WTC11 (cell line): ENCODE measurements at regions not wholly inside any gene's neighbourhood (a gene's known extent, or its start where the extent isn't known, plus 50 kb on each side); places are given as distances from the start of the nearest gene placed in this dataset.

Source experiments
- ATAC-seq: fragments of 200-7000 bp; cut with Tn5 transposase; 2 replicates; pipeline ENCODE4 v1.10.0; 2021; ENCODE audit warnings: mild to moderate bottlenecking, moderate library complexity
- CTCF ChIA-PET: fragments of 300-600 bp; sonication (Branson Sonifier 250); formaldehyde crosslinking; loops from one replicate; lab custom pipeline; 2021; ENCODE audit warnings: antibody characterized with exemption; lab: Charles Lee
- POLR2A ChIA-PET: fragments of 350-600 bp; sonication (Branson Sonifier 250); formaldehyde crosslinking; loops from one replicate; lab custom pipeline; 2021; ENCODE audit warnings: antibody characterized with exemption; lab: Charles Lee
- DNase-seq: peaks from one replicate; pipeline ENCODE4 v3.0.0; 2021; ENCODE audit warnings: low spot score
- H3K27ac Mint-ChIP-seq: 2 replicates; pipeline ENCODE4 v1.8.0; 2021; ENCODE audit warnings: mixed read lengths
- H3K27me3 Mint-ChIP-seq: 2 replicates; pipeline ENCODE4 v1.8.0; 2021; ENCODE audit warnings: low read depth, mild to moderate bottlenecking, moderate library complexity, mixed read lengths
- H3K36me3 Mint-ChIP-seq: 2 replicates; pipeline ENCODE4 v1.8.0; 2021; ENCODE audit warnings: mixed read lengths
- H3K4me1 Mint-ChIP-seq: 2 replicates; pipeline ENCODE4 v1.8.0; 2022; ENCODE audit warnings: mixed read lengths
- H3K4me3 Mint-ChIP-seq: 2 replicates; pipeline ENCODE4 v1.8.0; 2021; ENCODE audit warnings: mild to moderate bottlenecking, moderate library complexity, mixed read lengths
- H3K9me3 Mint-ChIP-seq: 2 replicates; pipeline ENCODE4 v1.8.0; 2021; ENCODE audit warnings: mixed read lengths
- CREB1 ChIP-seq: sonication (generic); formaldehyde crosslinking; IDR thresholded peaks from 2 replicates; pipeline ENCODE4 v1.8.0; 2023; ENCODE audit warnings: mild to moderate bottlenecking, missing genetic modification reagents
- ETV6 ChIP-seq: sonication (generic); formaldehyde crosslinking; IDR thresholded peaks from 2 replicates; pipeline ENCODE4 v1.8.1; 2022; ENCODE audit warnings: mild to moderate bottlenecking, missing genetic modification reagents
- FOXJ3 ChIP-seq: sonication (generic); formaldehyde crosslinking; IDR thresholded peaks from 2 replicates; pipeline ENCODE4 v1.9.0; 2021; ENCODE audit warnings: missing genetic modification reagents, mild to moderate bottlenecking, borderline replicate concordance
- FOXP1 ChIP-seq: sonication (generic); formaldehyde crosslinking; IDR thresholded peaks from 2 replicates; pipeline ENCODE4 v1.8.0; 2022; ENCODE audit warnings: missing genetic modification reagents, mild to moderate bottlenecking, moderate library complexity, borderline replicate concordance
- GRHL2 ChIP-seq: fragments of 250-450 bp; sonication (Bioruptor Pico); IDR thresholded peaks from 2 replicates; pipeline ENCODE4 v1.8.0; 2022; ENCODE audit warnings: mild to moderate bottlenecking, moderate library complexity; ENCODE audit not compliant: insufficient replicate concordance, severe bottlenecking
- JUN ChIP-seq: sonication (generic); formaldehyde crosslinking; IDR thresholded peaks from 2 replicates; pipeline ENCODE4 v1.8.0; 2023; ENCODE audit warnings: mild to moderate bottlenecking, missing genetic modification reagents
- NFATC4 ChIP-seq: fragments of 250-450 bp; sonication (Bioruptor Pico); IDR thresholded peaks from 2 replicates; pipeline ENCODE4 v1.9.0; 2021; ENCODE audit warnings: mild to moderate bottlenecking
- NFYB ChIP-seq: sonication (generic); formaldehyde crosslinking; conservative IDR thresholded peaks from 2 replicates; pipeline ENCODE4 v1.8.0; 2022; ENCODE audit warnings: low read depth, missing genetic modification reagents
- NR2C2 ChIP-seq: sonication (generic); formaldehyde crosslinking; IDR thresholded peaks from 2 replicates; pipeline ENCODE4 v1.8.0; 2022; ENCODE audit warnings: mild to moderate bottlenecking, missing genetic modification reagents
- SMAD3 ChIP-seq: sonication (generic); formaldehyde crosslinking; IDR thresholded peaks from 2 replicates; pipeline ENCODE4 v1.8.0; 2022; ENCODE audit warnings: missing genetic modification reagents, mild to moderate bottlenecking, borderline replicate concordance
- SOX15 ChIP-seq: fragments of 250-450 bp; sonication (Bioruptor Pico); IDR thresholded peaks from 2 replicates; pipeline ENCODE4 v1.9.0; 2021; ENCODE audit warnings: mild to moderate bottlenecking
- ZNF219 ChIP-seq: sonication (generic); formaldehyde crosslinking; IDR thresholded peaks from 2 replicates; pipeline ENCODE4 v1.8.0; 2023; ENCODE audit warnings: missing genetic modification reagents, mild to moderate bottlenecking, borderline replicate concordance
- ZNF423 ChIP-seq: fragments of 250-450 bp; sonication (Bioruptor Pico); IDR thresholded peaks from 2 replicates; pipeline ENCODE4 v2.1.2; 2022; ENCODE audit warnings: mild to moderate bottlenecking, moderate library complexity
- TF ChIP-seq, protein P1 (sequence below): sonication (generic); formaldehyde crosslinking; IDR thresholded peaks from 2 replicates; pipeline ENCODE4 v1.8.1; 2022; ENCODE audit warnings: mild to moderate bottlenecking, missing genetic modification reagents, moderate library complexity, borderline replicate concordance
- TF ChIP-seq, protein P2 (sequence below): sonication (generic); formaldehyde crosslinking; IDR thresholded peaks from 2 replicates; pipeline ENCODE4 v1.8.0; 2022; ENCODE audit warnings: missing genetic modification reagents
- TF ChIP-seq, protein P3 (sequence below): sonication (generic); formaldehyde crosslinking; IDR thresholded peaks from 2 replicates; pipeline ENCODE4 v1.8.1; 2022; ENCODE audit warnings: low read depth, missing genetic modification reagents, borderline replicate concordance
- TF ChIP-seq, protein P4 (sequence below): sonication (generic); formaldehyde crosslinking; IDR thresholded peaks from 2 replicates; pipeline ENCODE4 v1.8.0; 2022; ENCODE audit warnings: mild to moderate bottlenecking, missing genetic modification reagents
- TF ChIP-seq, protein P5 (sequence below): sonication (generic); formaldehyde crosslinking; IDR thresholded peaks from 2 replicates; pipeline ENCODE4 v1.8.1; 2023; ENCODE audit warnings: mild to moderate bottlenecking, missing genetic modification reagents, borderline replicate concordance
- TF ChIP-seq, protein P6 (sequence below): sonication (generic); formaldehyde crosslinking; IDR thresholded peaks from 2 replicates; pipeline ENCODE4 v1.8.1; 2023; ENCODE audit warnings: mild to moderate bottlenecking, missing genetic modification reagents, moderate library complexity
- TF ChIP-seq, protein P7 (sequence below): sonication (generic); formaldehyde crosslinking; IDR thresholded peaks from 2 replicates; pipeline ENCODE4 v1.8.1; 2023; ENCODE audit warnings: mild to moderate bottlenecking, missing genetic modification reagents, moderate library complexity
- TF ChIP-seq, protein P8 (sequence below): fragments of 250-450 bp; sonication (Bioruptor Pico); IDR thresholded peaks from 2 replicates; pipeline ENCODE4 v1.8.0; 2021; ENCODE audit warnings: mild to moderate bottlenecking

DNA sequence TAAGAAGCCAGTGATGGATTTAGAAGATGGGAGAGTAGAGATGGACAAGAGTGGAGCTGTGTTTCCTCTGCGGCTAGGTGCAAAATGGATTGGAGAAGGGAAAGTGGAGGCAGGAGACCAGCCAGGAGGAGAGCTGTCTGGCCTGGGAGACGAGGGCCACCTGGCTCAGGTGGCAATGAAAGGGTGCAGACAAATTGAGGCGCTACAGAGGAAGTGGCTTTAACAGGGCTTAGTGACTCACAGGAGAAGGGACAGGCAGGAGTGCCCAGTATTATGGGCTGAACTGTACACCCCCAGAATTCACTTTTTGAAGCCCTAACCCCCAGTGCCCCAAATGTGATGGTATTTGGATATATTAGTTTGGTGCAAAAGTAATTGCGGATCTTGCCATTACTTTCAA is 65.6 kb upstream of the DUSP5 start (continued):
- TF ChIP-seq, protein P1, sequence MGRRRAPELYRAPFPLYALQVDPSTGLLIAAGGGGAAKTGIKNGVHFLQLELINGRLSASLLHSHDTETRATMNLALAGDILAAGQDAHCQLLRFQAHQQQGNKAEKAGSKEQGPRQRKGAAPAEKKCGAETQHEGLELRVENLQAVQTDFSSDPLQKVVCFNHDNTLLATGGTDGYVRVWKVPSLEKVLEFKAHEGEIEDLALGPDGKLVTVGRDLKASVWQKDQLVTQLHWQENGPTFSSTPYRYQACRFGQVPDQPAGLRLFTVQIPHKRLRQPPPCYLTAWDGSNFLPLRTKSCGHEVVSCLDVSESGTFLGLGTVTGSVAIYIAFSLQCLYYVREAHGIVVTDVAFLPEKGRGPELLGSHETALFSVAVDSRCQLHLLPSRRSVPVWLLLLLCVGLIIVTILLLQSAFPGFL, result no peak
- TF ChIP-seq NR2C2 (CRISPR knock-in tag) (no peak), NFATC4 (CRISPR knock-in tag) (no peak), ZNF423 (CRISPR knock-in tag) (no peak), FOXJ3 (no peak)

DNA sequence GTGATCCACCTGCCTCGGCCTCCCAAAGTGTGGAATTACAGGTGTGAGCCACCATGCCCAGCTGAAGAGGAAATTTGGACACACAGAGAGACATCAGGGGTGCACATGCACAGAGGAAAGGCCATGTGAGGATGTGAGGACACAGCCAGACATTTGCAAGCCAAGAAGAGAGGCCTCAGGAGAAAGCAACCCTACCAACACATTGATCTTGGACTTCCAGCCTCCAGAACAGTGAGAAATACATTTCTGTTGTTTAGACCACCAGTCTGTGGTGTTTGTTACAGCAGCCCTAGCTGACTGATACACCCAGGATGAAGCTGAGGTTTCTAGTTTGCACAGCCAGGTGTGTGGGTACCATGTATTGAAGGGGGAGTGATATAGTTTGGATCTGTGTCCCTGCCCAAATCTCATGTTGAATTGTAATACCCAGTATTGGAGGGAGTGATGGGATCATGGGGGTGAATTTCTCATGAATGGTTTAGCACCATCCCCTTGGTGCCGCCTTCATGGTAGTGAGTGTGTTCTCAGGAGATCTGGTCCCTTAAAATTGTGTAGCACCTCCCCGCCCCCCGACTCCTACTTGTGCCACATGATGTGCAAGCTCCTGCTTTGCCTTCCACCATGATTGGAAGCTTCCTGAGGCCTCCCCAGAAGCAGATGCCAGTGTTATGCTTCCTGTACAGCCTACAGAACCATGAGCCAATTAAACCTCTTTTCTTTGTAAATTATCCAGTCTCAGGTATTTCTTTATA is 64.7 kb upstream of the DUSP5 start:
- no peaks in the 10 kb centered on the region for H3K36me3 Mint-ChIP-seq
- H3K27ac Mint-ChIP-seq, result no peak overlapping the region
- CTCF ChIA-PET, result no interaction called here
- DNase-seq (peak; percentile 0), ATAC-seq (no peak)
- POLR2A ChIA-PET, result no interaction called here
- H3K4me1 Mint-ChIP-seq, result peaks cover 10% of the 10 kb centered on the region
- H3K4me3 Mint-ChIP-seq, result no peak overlapping the region
- H3K27me3 Mint-ChIP-seq, result no peaks in the 10 kb centered on the region; the same call in 1 of the 2 replicates
- H3K9me3 Mint-ChIP-seq, result peaks cover 9% of the 10 kb centered on the region
- TF ChIP-seq SMAD3 (CRISPR knock-in tag) (no peak), GRHL2 (CRISPR knock-in tag) (no peak), FOXP1 (CRISPR knock-in tag) (no peak), ZNF219 (CRISPR knock-in tag) (no peak), CREB1 (CRISPR knock-in tag) (no peak), SOX15 (CRISPR knock-in tag) (no peak), NFYB (no peak), JUN (no peak), ETV6 (CRISPR knock-in tag) (no peak)
- TF ChIP-seq, protein P2, sequence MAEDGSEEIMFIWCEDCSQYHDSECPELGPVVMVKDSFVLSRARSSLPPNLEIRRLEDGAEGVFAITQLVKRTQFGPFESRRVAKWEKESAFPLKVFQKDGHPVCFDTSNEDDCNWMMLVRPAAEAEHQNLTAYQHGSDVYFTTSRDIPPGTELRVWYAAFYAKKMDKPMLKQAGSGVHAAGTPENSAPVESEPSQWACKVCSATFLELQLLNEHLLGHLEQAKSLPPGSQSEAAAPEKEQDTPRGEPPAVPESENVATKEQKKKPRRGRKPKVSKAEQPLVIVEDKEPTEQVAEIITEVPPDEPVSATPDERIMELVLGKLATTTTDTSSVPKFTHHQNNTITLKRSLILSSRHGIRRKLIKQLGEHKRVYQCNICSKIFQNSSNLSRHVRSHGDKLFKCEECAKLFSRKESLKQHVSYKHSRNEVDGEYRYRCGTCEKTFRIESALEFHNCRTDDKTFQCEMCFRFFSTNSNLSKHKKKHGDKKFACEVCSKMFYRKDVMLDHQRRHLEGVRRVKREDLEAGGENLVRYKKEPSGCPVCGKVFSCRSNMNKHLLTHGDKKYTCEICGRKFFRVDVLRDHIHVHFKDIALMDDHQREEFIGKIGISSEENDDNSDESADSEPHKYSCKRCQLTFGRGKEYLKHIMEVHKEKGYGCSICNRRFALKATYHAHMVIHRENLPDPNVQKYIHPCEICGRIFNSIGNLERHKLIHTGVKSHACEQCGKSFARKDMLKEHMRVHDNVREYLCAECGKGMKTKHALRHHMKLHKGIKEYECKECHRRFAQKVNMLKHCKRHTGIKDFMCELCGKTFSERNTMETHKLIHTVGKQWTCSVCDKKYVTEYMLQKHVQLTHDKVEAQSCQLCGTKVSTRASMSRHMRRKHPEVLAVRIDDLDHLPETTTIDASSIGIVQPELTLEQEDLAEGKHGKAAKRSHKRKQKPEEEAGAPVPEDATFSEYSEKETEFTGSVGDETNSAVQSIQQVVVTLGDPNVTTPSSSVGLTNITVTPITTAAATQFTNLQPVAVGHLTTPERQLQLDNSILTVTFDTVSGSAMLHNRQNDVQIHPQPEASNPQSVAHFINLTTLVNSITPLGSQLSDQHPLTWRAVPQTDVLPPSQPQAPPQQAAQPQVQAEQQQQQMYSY (CRISPR knock-in tag), result no peak
- TF ChIP-seq, protein P3, sequence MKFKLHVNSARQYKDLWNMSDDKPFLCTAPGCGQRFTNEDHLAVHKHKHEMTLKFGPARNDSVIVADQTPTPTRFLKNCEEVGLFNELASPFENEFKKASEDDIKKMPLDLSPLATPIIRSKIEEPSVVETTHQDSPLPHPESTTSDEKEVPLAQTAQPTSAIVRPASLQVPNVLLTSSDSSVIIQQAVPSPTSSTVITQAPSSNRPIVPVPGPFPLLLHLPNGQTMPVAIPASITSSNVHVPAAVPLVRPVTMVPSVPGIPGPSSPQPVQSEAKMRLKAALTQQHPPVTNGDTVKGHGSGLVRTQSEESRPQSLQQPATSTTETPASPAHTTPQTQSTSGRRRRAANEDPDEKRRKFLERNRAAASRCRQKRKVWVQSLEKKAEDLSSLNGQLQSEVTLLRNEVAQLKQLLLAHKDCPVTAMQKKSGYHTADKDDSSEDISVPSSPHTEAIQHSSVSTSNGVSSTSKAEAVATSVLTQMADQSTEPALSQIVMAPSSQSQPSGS (CRISPR knock-in tag), result no peak
- TF ChIP-seq, protein P4, sequence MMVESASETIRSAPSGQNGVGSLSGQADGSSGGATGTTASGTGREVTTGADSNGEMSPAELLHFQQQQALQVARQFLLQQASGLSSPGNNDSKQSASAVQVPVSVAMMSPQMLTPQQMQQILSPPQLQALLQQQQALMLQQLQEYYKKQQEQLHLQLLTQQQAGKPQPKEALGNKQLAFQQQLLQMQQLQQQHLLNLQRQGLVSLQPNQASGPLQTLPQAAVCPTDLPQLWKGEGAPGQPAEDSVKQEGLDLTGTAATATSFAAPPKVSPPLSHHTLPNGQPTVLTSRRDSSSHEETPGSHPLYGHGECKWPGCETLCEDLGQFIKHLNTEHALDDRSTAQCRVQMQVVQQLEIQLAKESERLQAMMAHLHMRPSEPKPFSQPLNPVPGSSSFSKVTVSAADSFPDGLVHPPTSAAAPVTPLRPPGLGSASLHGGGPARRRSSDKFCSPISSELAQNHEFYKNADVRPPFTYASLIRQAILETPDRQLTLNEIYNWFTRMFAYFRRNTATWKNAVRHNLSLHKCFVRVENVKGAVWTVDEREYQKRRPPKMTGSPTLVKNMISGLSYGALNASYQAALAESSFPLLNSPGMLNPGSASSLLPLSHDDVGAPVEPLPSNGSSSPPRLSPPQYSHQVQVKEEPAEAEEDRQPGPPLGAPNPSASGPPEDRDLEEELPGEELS, result no peak
- TF ChIP-seq, protein P5, sequence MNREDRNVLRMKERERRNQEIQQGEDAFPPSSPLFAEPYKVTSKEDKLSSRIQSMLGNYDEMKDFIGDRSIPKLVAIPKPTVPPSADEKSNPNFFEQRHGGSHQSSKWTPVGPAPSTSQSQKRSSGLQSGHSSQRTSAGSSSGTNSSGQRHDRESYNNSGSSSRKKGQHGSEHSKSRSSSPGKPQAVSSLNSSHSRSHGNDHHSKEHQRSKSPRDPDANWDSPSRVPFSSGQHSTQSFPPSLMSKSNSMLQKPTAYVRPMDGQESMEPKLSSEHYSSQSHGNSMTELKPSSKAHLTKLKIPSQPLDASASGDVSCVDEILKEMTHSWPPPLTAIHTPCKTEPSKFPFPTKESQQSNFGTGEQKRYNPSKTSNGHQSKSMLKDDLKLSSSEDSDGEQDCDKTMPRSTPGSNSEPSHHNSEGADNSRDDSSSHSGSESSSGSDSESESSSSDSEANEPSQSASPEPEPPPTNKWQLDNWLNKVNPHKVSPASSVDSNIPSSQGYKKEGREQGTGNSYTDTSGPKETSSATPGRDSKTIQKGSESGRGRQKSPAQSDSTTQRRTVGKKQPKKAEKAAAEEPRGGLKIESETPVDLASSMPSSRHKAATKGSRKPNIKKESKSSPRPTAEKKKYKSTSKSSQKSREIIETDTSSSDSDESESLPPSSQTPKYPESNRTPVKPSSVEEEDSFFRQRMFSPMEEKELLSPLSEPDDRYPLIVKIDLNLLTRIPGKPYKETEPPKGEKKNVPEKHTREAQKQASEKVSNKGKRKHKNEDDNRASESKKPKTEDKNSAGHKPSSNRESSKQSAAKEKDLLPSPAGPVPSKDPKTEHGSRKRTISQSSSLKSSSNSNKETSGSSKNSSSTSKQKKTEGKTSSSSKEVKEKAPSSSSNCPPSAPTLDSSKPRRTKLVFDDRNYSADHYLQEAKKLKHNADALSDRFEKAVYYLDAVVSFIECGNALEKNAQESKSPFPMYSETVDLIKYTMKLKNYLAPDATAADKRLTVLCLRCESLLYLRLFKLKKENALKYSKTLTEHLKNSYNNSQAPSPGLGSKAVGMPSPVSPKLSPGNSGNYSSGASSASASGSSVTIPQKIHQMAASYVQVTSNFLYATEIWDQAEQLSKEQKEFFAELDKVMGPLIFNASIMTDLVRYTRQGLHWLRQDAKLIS (CRISPR knock-in tag), result no peak
- TF ChIP-seq, protein P6, sequence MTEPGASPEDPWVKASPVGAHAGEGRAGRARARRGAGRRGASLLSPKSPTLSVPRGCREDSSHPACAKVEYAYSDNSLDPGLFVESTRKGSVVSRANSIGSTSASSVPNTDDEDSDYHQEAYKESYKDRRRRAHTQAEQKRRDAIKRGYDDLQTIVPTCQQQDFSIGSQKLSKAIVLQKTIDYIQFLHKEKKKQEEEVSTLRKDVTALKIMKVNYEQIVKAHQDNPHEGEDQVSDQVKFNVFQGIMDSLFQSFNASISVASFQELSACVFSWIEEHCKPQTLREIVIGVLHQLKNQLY (CRISPR knock-in tag), result no peak
- TF ChIP-seq, protein P7, sequence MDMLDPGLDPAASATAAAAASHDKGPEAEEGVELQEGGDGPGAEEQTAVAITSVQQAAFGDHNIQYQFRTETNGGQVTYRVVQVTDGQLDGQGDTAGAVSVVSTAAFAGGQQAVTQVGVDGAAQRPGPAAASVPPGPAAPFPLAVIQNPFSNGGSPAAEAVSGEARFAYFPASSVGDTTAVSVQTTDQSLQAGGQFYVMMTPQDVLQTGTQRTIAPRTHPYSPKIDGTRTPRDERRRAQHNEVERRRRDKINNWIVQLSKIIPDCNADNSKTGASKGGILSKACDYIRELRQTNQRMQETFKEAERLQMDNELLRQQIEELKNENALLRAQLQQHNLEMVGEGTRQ (CRISPR knock-in tag), result no peak
- TF ChIP-seq, protein P8, sequence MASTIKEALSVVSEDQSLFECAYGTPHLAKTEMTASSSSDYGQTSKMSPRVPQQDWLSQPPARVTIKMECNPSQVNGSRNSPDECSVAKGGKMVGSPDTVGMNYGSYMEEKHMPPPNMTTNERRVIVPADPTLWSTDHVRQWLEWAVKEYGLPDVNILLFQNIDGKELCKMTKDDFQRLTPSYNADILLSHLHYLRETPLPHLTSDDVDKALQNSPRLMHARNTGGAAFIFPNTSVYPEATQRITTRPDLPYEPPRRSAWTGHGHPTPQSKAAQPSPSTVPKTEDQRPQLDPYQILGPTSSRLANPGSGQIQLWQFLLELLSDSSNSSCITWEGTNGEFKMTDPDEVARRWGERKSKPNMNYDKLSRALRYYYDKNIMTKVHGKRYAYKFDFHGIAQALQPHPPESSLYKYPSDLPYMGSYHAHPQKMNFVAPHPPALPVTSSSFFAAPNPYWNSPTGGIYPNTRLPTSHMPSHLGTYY (CRISPR knock-in tag), result no peak
